Ectodermal cell (in vitro differentiated cells): ENCODE measurements at regions not wholly inside any gene's neighbourhood (a gene's known extent, or its start where the extent isn't known, plus 50 kb on each side); places are given as distances from the start of the nearest gene placed in this dataset.

Experiments
- H3K27ac ChIP-seq: 2 replicates; pipeline ENCODE4 v1.7.0; 2013; ENCODE audit warnings: mild to moderate bottlenecking, low read depth, low read length; ENCODE audit not compliant: insufficient read depth, poor library complexity, severe bottlenecking
- H3K27me3 ChIP-seq: 2 replicates; pipeline ENCODE4 v1.7.0; 2013; ENCODE audit warnings: mild to moderate bottlenecking, low read length; ENCODE audit not compliant: insufficient read depth, control insufficient read depth, poor library complexity, severe bottlenecking
- H3K36me3 ChIP-seq: one replicate; pipeline ENCODE4 v1.7.0; 2013; ENCODE audit warnings: low read length; ENCODE audit not compliant: control insufficient read depth, insufficient read depth
- H3K4me1 ChIP-seq: one replicate; pipeline ENCODE4 v1.7.0; 2013; ENCODE audit warnings: low read length; ENCODE audit not compliant: control insufficient read depth, insufficient read depth
- H3K4me3 ChIP-seq: 2 replicates; pipeline ENCODE4 v1.7.0; 2013; ENCODE audit warnings: low read depth, low read length, control low read depth; ENCODE audit not compliant: insufficient read depth
- H3K9me3 ChIP-seq: 2 replicates; pipeline ENCODE4 v1.7.0; 2013; ENCODE audit warnings: mild to moderate bottlenecking, low read length, moderate library complexity; ENCODE audit not compliant: control insufficient read depth
- WGBS, 2 experiments: methylation state at CpG; one replicate each; pipeline ENCODE4 v1.1.7; 2013; ENCODE audit warnings: missing lambda C conversion rate in 2 of 2; 5-methylcytosine and 5-hydroxymethylcytosine counted together

DNA sequence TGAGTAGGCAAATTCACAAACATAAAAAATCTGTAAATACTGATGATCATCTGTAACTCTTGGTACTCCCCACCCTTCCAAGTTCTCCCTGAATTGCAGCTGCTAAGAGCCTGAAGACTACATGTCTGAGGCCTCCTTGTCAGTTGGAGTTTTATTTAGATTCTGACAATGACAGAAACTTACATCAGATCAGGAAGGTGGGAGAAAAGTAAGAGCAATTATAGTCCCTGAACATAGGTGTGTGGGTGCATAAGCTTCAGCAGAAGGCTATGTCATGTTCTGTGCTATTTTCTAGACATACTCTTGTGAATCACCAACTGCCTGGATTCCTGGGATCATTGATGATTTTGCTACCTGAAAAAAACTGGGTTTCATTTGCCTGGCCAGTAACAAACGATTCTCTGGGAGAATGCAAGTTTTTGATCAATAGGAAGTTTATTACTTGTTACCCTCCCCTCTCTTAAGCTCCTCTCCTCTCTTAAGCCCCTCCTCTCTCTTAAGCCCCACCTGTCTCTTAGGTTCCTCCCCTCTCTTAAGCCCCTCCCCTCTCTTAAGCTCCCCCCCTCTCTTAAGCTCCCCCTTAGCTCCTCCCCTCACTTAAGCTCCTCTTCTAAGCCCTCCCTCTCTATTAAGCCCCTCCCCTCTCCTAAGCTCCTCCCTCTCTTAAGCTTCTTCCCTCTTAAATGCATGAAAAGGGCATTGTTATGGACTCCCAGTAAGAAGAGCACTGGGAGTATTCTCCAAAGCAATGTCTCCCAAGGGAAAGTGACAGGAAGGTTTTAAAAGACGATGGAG is 1183.4 kb upstream of the AUTS2 start:
- Histone ChIP-seq H3K27ac (no peak overlapping the region), H3K4me3 (no peak overlapping the region), H3K36me3 (no peaks in the 10 kb centered on the region), H3K4me1 (no peaks in the 10 kb centered on the region), H3K9me3 (no peaks in the 10 kb centered on the region), H3K27me3 (no peaks in the 10 kb centered on the region)
- WGBS, 2 experiments = 92 to 94% methylated on average over 2 of the region's 2 CpGs

- Histone ChIP-seq H3K27ac (no peak overlapping the region), H3K36me3 (no peaks in the 10 kb centered on the region), H3K9me3 (no peaks in the 10 kb centered on the region), H3K4me1 (no peaks in the 10 kb centered on the region), H3K4me3 (no peak overlapping the region), H3K27me3 (no peaks in the 10 kb centered on the region)
- WGBS, 2 experiments = 86 to 100% methylated on average over 2 of the region's 2 CpGs
Measured at GRCh38 chr7:68417002-68417401, 1181.3 kb upstream of the AUTS2 start.

GRCh38 chr7:68417659-68418058 is 1180.6 kb upstream of the AUTS2 start:
- WGBS, 2 experiments = 87 to 94% methylated on average over 1 of the region's 1 CpG
- H3K4me3 ChIP-seq = no peak overlapping the region
- no peaks in the 10 kb centered on the region for H3K27me3 ChIP-seq
- no peaks in the 10 kb centered on the region for H3K36me3 ChIP-seq
- no peak overlapping the region for H3K27ac ChIP-seq
- H3K9me3 ChIP-seq = no peaks in the 10 kb centered on the region
- no peaks in the 10 kb centered on the region for H3K4me1 ChIP-seq

DNA sequence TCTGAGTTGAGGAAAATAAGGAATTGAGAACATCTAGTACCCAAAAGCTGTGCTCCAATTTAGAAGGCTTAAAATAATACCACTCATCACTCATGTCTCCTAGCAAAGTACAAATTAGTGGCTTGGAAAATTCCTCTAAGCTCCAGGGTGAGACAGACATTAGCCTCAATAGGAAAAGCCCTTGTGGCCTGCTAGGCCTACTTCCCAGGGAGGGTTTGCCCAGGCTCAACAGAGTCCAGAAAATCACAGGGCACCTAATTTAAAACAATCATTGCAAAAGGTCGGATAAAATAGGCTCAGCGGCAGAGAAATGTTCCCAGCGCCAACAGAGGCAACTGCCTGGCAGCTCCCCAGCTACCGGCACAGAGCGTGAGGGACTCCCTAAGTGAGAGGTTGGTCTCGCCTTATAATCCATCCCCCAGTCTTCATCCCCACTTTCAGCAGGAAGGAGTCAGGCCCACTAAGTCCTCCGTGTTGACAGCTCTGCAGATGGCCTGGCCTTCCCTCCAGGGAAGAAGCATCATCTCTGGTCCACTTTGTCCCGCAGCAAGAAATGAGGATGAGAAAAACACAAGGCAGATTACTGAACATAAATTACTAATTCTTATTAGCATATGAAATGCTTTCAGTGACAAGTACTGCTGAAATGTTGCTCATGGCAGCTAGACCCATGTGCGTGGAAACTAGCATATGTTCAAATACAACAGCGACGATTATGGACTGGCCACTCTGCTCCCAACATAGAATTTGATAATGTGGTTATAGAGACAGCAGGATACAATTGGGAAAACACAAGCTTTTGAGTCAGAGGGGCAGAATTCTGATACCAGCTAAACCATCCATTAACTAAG is 1177.7 kb upstream of the AUTS2 start:
- no peak overlapping the region for H3K4me3 ChIP-seq
- no peaks in the 10 kb centered on the region for H3K9me3 ChIP-seq
- WGBS, 2 experiments = 91 to 95% methylated on average over 11 of the region's 11 CpGs
- H3K27me3 ChIP-seq = no peaks in the 10 kb centered on the region
- no peaks in the 10 kb centered on the region for H3K36me3 ChIP-seq
- peaks cover 7% of the 10 kb centered on the region for H3K4me1 ChIP-seq
- no peak overlapping the region for H3K27ac ChIP-seq

DNA sequence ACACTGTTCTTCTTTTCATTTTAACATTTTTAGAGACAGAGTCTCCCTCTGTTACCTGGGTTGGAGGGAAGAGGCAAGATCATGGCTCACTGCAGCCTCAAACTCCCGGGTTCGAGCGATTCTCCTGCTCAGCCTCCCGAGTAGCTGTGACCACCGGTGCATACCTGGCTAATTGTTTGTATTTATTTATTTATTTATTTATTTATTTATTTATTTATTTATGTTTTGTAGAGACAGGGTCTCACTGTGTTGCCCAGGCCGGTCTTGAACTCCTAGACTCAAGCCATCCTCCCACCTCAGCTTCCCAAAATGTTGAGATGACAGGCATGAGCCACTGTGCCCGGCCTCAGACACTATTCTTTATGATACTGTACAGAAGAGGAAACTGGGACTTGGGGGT is 1176.6 kb upstream of the AUTS2 start:
- H3K9me3 ChIP-seq = no peaks in the 10 kb centered on the region
- 87 to 97% methylated on average over 5 to 6 of the region's 7 CpGs for WGBS, 2 experiments
- no peaks in the 10 kb centered on the region for H3K27me3 ChIP-seq
- H3K4me1 ChIP-seq = peaks cover 7% of the 10 kb centered on the region
- no peak overlapping the region for H3K27ac ChIP-seq
- H3K4me3 ChIP-seq = no peak overlapping the region
- no peaks in the 10 kb centered on the region for H3K36me3 ChIP-seq

DNA sequence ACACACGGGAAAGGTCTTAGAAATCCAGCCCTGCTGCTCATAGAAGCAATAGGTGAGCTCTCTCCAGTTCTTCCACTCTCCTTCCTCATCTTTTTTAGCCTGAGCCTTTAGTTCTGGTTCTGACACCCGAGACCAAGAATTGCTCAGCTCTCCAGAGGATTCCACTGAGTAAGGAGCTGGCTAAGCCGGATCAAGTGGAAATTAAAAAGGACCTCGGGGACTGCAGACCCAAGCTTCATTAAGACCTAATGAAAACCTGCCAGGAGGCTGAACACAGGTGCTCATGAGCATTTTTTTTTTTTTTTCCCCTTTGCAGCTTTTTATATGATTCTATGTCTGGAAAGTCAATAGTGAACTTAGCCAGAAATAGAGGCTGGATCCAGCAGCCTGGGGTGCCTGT is 1176.0 kb upstream of the AUTS2 start:
- WGBS, 2 experiments = 63 to 66% methylated on average over 4 of the region's 4 CpGs
- peaks cover 7% of the 10 kb centered on the region for H3K4me1 ChIP-seq
- no peaks in the 10 kb centered on the region for H3K27me3 ChIP-seq
- no peaks in the 10 kb centered on the region for H3K36me3 ChIP-seq
- no peaks in the 10 kb centered on the region for H3K9me3 ChIP-seq
- H3K4me3 ChIP-seq = no peak overlapping the region
- no peak overlapping the region for H3K27ac ChIP-seq

DNA sequence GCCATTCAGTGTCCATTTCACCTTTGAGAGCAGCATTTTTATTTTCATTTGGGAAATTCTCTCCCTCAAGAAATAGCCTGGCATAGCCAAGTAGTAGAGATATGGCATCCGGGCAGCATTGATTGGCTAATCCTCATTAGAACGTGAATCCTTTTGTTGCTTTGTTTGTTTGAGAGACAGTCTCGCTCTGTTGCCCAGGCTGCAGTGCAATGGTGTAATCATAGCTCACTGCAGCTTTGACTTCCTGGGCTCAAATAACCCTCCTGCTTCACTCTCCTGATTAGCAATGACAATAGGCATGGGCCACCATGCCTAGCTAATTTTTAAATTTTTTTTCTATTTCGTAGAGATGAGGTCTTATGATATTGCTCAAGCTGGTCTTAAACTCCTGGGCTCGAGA is 1174.9 kb upstream of the AUTS2 start:
- Histone ChIP-seq H3K27me3 (no peaks in the 10 kb centered on the region), H3K36me3 (no peaks in the 10 kb centered on the region), H3K27ac (no peak overlapping the region), H3K4me3 (no peak overlapping the region), H3K4me1 (peaks cover 7% of the 10 kb centered on the region), H3K9me3 (no peaks in the 10 kb centered on the region)
- WGBS, 2 experiments = 72 to 88% methylated on average over 4 to 5 of the region's 5 CpGs

- Histone ChIP-seq H3K27me3 (no peaks in the 10 kb centered on the region), H3K4me3 (no peak overlapping the region), H3K36me3 (no peaks in the 10 kb centered on the region), H3K4me1 (peaks cover 7% of the 10 kb centered on the region), H3K9me3 (no peaks in the 10 kb centered on the region), H3K27ac (no peak overlapping the region)
- 91 to 100% methylated on average over 4 of the region's 4 CpGs for WGBS, 2 experiments
Measured at GRCh38 chr7:68424658-68425297, 1173.5 kb upstream of the AUTS2 start.

- H3K27me3 ChIP-seq = no peaks in the 10 kb centered on the region
- WGBS, 2 experiments = 93 to 97% methylated on average over 6 of the region's 6 CpGs
- H3K9me3 ChIP-seq = no peaks in the 10 kb centered on the region
- no peak overlapping the region for H3K4me3 ChIP-seq
- H3K36me3 ChIP-seq = no peaks in the 10 kb centered on the region
- H3K27ac ChIP-seq = no peak overlapping the region
- peaks cover 7% of the 10 kb centered on the region for H3K4me1 ChIP-seq
Measured at GRCh38 chr7:68425377-68425776, 1172.9 kb upstream of the AUTS2 start.
